AG04450 (cell line): ENCODE measurements at regions not wholly inside any gene's neighbourhood (a gene's known extent, or its start where the extent isn't known, plus 50 kb on each side); places are given as distances from the start of the nearest gene placed in this dataset.

ENCODE experiments used
- CTCF ChIA-PET: fragments of 300-600, 350-600 bp; formaldehyde crosslinking; extraction: SDS; loops from one replicate; lab custom pipeline; 2022; ENCODE audit warnings: antibody characterized with exemption, inconsistent platforms; lab: Charles Lee
- POLR2A ChIA-PET: fragments of 350-600 bp; formaldehyde crosslinking; extraction: SDS; loops from one replicate; lab custom pipeline; 2021; ENCODE audit warnings: antibody characterized with exemption, inconsistent platforms; lab: Yijun Ruan, JAX
- DNase-seq: peaks from one replicate; pipeline ENCODE4 v3.0.0-alpha.2; 2011; ENCODE audit warnings: low read depth, low spot score
- H3K27ac ChIP-seq: one replicate; pipeline ENCODE4 v1.5.1; 2012; ENCODE audit warnings: low read depth, low read length, control low read depth
- H3K27me3 ChIP-seq: one replicate; pipeline ENCODE4 v1.6.0; 2012; ENCODE audit warnings: low read length; ENCODE audit not compliant: control insufficient read depth, insufficient read depth
- H3K4me3 ChIP-seq: 2 replicates; pipeline ENCODE4 v1.5.1; 2011; ENCODE audit warnings: mild to moderate bottlenecking, low read depth, low read length, control low read depth
- H3K9me3 ChIP-seq: 2 replicates; pipeline ENCODE4 v1.5.1; 2012; ENCODE audit warnings: low read length; ENCODE audit not compliant: control insufficient read depth, insufficient read depth
- CTCF ChIP-seq: IDR thresholded peaks from 2 replicates; pipeline ENCODE4 v1.5.1; 2011; ENCODE audit warnings: low read depth, low read length, control low read depth, inconsistent platforms

- ChIA-PET CTCF (no interaction called here), POLR2A (no interaction called here)
- Histone ChIP-seq H3K27ac (no peak overlapping the region), H3K4me3 (no peak overlapping the region), H3K27me3 (no peaks in the 10 kb centered on the region), H3K9me3 (no peaks in the 10 kb centered on the region)
- no peak for TF ChIP-seq CTCF
- no peak for DNase-seq
Observed at GRCh38 chr11:33420959-33421566, 163.9 kb downstream of the HIPK3 start.

- H3K27ac ChIP-seq, result no peak overlapping the region
- H3K4me3 ChIP-seq, result no peak overlapping the region
- no peaks in the 10 kb centered on the region for H3K9me3 ChIP-seq
- no peak for DNase-seq
- ChIA-PET CTCF (interaction anchor here (0.9 kb wide), 1 partner anchor 267 kb away, joined by 4 read pairs; no protein-coding TSS in a partner anchor), POLR2A (no interaction called here)
- no peak for TF ChIP-seq CTCF
- no peaks in the 10 kb centered on the region for H3K27me3 ChIP-seq
Observed at GRCh38 chr11:33419924-33420323, 162.7 kb downstream of the HIPK3 start.

GRCh38 chr11:33417121-33417520 lies 159.9 kb downstream of the HIPK3 start:
- POLR2A ChIA-PET, result no interaction called here
- no peak for DNase-seq
- CTCF ChIA-PET, result no interaction called here

GRCh38 chr11:33413301-33413700 lies 156.1 kb downstream of the HIPK3 start:
- DNase-seq, result no peak
- H3K9me3 ChIP-seq, result no peaks in the 10 kb centered on the region
- no peak for TF ChIP-seq CTCF
- H3K4me3 ChIP-seq, result no peak overlapping the region
- H3K27ac ChIP-seq, result no peak overlapping the region
- CTCF ChIA-PET, result no interaction called here
- POLR2A ChIA-PET, result no interaction called here
- H3K27me3 ChIP-seq, result no peaks in the 10 kb centered on the region

More at GRCh38 chr11:33417121-33417520, 159.9 kb downstream of the HIPK3 start:
- H3K4me3 ChIP-seq, result no peak overlapping the region
- no peak for TF ChIP-seq CTCF
- H3K27me3 ChIP-seq, result no peaks in the 10 kb centered on the region
- no peak overlapping the region for H3K27ac ChIP-seq
- no peaks in the 10 kb centered on the region for H3K9me3 ChIP-seq

GRCh38 chr11:33412241-33412640 lies 155.1 kb downstream of the HIPK3 start:
- Histone ChIP-seq H3K4me3 (no peak overlapping the region), H3K27me3 (no peaks in the 10 kb centered on the region), H3K27ac (no peak overlapping the region), H3K9me3 (no peaks in the 10 kb centered on the region)
- TF ChIP-seq CTCF, result no peak
- DNase-seq, result no peak
- ChIA-PET CTCF (no interaction called here), POLR2A (no interaction called here)
